ENCODE measurements at regions not wholly inside any gene's neighbourhood (a gene's known extent, or its start where the extent isn't known, plus 50 kb on each side); places are given as distances from the start of the nearest gene placed in this dataset.

DNA sequence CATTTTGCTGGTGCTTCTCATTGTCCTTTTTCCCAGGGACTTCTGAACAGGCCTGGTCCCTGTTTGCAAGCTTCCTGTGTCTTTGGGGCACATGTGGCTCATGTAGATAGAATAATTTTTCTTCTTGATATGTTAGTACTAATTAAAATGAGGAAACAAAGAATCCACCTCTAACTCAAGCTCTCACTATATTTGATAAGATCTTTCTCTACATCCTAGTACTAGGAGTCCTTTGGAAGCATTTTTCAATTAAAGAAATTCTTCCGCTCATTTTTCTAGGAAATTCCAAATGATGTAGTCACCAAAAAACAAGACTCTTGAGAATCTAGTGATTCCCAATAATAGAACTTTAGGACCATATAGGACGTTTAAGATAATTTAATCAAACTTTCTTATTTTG is 165.3 kb downstream of the SEC61B start:
- no peak overlapping the region for H3K4me3 ChIP-seq (ENCODE audit: low read depth, low read length)
- TF ChIP-seq CTCF (IDR thresholded peaks at IDR 0.05; ENCODE audit: low read depth, low read length, missing control alignments) = no peak
- no peak for DNase-seq (ENCODE audit: low read depth)

DNA sequence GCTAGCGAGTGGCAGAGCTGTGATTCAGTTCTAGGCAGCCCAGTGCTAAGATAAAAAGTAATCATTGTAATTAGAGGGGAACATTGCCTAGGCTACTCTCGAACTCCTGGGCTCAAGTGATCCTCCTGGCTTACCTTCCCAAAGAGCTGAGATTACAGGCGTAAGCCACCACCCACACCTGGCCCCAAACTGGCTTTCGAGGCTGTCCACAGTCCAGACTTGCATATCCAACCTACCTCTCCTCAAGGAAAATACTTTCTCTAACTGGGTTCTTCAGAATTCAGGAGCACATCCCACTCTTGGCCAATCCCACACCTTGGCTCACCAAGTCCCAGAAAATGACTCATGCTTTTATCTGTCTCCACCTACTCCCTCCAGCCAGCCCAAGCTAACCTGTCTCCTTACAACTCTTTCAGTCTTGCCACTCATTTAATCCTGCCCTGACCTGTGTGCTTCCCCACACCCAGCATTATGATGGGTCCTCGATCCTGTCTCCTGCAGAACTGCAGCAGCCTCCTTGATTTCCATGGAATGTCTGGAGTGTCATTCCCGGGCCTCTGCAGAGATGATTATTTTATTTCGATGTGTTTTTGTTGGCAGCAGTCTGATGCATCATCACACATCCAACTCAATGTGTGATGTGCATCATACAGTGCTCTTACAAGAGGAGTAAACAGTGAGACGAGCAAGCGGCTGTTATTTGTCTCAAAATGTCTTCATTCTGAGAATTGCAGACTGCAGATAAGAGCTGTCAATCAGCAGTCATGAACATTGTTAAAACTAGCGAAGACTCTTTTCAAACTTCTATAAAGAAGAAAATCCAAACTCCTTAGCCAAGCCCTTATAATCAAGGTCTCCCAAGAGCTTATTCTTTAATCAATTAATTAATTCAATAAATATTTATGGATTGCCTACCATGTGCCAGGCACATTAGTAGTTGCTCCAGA is 167.3 kb downstream of the SEC61B start:
- H3K4me3 ChIP-seq (ENCODE audit: low read depth, low read length) = no peak overlapping the region
- DNase-seq (ENCODE audit: low read depth) = no peak
- no peak for TF ChIP-seq CTCF (IDR thresholded peaks at IDR 0.05; ENCODE audit: low read depth, low read length, missing control alignments)

DNA sequence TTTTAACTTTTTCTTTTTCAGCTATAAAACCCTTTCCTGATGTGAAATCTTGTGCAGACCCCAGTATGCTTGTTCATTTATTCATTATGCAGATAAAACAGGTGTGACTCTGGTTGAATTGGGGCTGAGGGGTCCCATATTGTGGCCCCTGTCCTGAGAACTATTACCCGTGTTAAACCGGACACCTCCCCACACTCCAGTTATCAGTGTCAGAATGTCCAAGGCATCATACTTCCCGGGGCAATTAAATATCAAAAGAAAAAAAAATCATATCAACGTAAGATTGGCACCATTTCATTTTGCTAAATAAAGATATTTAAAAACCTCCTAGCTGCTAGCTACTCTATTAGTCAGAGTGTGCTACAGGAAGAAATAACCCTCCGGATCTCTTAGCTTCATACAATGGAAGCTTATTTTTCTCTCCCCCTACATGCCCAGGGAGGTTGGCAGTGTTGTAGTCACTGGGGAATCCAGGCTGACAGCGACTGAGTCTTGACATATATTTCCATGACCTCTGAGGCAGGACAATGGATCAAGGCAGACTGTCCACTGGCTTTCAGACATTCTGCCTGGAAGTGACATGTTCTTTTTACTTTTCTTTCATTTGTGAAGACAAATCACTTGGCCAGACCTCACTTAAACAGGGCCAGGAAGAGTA is 170.0 kb downstream of the SEC61B start:
- no peak overlapping the region for H3K4me3 ChIP-seq (ENCODE audit: low read depth, low read length)
- no peak for DNase-seq (ENCODE audit: low read depth)
- TF ChIP-seq CTCF (IDR thresholded peaks at IDR 0.05; ENCODE audit: low read depth, low read length, missing control alignments) = no peak

DNA sequence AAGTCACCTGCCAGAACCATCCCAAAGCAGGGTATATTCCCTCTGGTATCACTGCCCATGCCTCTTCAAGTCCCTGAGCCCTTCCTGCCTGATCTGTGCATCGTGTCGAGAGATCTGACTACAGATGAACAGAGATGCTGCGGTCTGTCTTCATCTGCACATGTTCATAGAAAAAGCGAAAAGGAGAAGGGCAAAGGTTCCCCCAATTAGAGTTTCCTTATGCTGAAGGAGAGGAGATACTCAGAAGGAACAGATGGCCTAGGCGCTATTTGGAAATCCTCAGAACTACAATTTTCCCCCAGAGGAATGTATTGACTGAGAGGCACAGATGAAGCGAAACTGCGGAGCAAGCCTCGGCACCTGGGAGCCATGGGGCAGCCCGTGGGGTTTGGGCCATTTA is 170.9 kb downstream of the SEC61B start:
- no peak overlapping the region for H3K4me3 ChIP-seq (ENCODE audit: low read depth, low read length)
- no peak for DNase-seq (ENCODE audit: low read depth)
- no peak for TF ChIP-seq CTCF (IDR thresholded peaks at IDR 0.05; ENCODE audit: low read depth, low read length, missing control alignments)

DNA sequence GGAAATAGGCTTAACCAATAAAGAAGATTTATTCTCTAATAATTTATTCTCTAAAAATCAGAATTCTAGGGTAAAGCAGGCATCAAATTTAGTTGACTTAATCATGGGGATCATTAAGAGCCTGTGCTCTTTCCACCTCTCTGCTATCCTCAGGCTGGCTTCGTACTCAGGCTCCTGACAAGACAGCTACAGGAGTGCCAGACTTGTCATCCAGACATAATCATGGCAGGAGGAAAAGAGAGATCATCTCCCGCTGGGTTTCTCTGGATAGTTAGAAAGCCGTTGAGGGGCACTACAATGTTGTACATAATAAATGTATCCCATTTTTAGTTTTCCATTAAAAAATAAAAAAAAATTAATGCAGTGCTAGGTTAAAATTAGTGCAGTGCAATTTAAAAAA is 171.9 kb downstream of the SEC61B start:
- no peak for TF ChIP-seq CTCF (IDR thresholded peaks at IDR 0.05; ENCODE audit: low read depth, low read length, missing control alignments)
- H3K4me3 ChIP-seq (ENCODE audit: low read depth, low read length) = no peak overlapping the region
- DNase-seq (ENCODE audit: low read depth) = no peak

DNA sequence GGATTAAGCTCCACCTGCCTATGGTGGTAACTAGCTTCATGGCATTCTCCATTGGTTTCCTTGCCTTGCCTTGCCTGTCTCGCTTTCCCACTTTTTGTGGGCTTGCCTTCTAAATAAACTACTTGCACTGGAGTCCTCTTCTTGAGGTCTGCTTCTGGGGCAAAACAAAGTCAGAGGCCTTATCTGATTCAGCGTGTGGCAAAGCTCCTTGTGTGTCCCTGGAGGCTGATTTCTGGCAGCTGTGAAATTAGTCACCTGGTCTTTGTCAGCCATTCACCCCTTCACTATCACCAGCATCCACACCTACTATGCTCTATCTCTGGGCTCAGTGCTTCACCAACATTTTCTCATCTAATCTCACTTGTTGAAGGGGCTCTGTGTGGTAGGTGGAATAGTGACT is 176.2 kb downstream of the SEC61B start:
- TF ChIP-seq CTCF (IDR thresholded peaks at IDR 0.05; ENCODE audit: low read depth, low read length, missing control alignments) = no peak
- no peak for DNase-seq (ENCODE audit: low read depth)
- no peak overlapping the region for H3K4me3 ChIP-seq (ENCODE audit: low read depth, low read length)
